Parathyroid adenoma (tissue), 2 donors: ENCODE measurements at regions not wholly inside any gene's neighbourhood (a gene's known extent, or its start where the extent isn't known, plus 50 kb on each side); places are given as distances from the start of the nearest gene placed in this dataset.

Experiments used
- H2AFZ ChIP-seq: fragments of 300-600 bp; sonication (generic); one replicate; pipeline ENCODE4 v1.7.0; 2017; ENCODE audit warnings: antibody characterized with exemption, mild to moderate bottlenecking
- H3K27ac ChIP-seq: fragments of 300-600 bp; sonication (generic); one replicate; pipeline ENCODE4 v1.7.0; 2017
- H3K27me3 ChIP-seq: fragments of 300-600 bp; sonication (generic); one replicate; pipeline ENCODE4 v1.7.0; 2017; ENCODE audit warnings: low read length; ENCODE audit not compliant: control insufficient read depth, insufficient read depth
- H3K36me3 ChIP-seq: fragments of 300-600 bp; sonication (generic); one replicate; pipeline ENCODE4 v1.7.0; 2017; ENCODE audit warnings: low read length; ENCODE audit not compliant: control insufficient read depth, insufficient read depth
- H3K4me1 ChIP-seq: fragments of 300-600 bp; sonication (generic); one replicate; pipeline ENCODE4 v1.7.0; 2017; ENCODE audit warnings: control low read depth
- H3K4me2 ChIP-seq: fragments of 300-600 bp; sonication (generic); one replicate; pipeline ENCODE4 v1.7.0; 2017; ENCODE audit warnings: low read length
- H3K4me3 ChIP-seq: fragments of 300-600 bp; sonication (generic); one replicate; pipeline ENCODE4 v1.7.0; 2017; ENCODE audit warnings: low read depth, low read length
- H3K79me2 ChIP-seq: fragments of 300-600 bp; sonication (generic); one replicate; pipeline ENCODE4 v1.7.0; 2017; ENCODE audit warnings: control low read depth
- H3K9ac ChIP-seq: fragments of 300-600 bp; sonication (generic); one replicate; pipeline ENCODE4 v1.7.0; 2017; ENCODE audit warnings: mild to moderate bottlenecking
- H3K9me3 ChIP-seq: fragments of 300-600 bp; sonication (generic); one replicate; pipeline ENCODE4 v1.7.0; 2017; ENCODE audit warnings: low read length; ENCODE audit not compliant: control insufficient read depth
- TF ChIP-seq, protein P1 (sequence below): fragments of 300-600 bp; sonication (generic); IDR thresholded peaks from one replicate; pipeline ENCODE4 v1.7.0; 2017; ENCODE audit warnings: antibody characterized with exemption, mild to moderate bottlenecking
- donor health status: primary hyperparathyroidism.

DNA sequence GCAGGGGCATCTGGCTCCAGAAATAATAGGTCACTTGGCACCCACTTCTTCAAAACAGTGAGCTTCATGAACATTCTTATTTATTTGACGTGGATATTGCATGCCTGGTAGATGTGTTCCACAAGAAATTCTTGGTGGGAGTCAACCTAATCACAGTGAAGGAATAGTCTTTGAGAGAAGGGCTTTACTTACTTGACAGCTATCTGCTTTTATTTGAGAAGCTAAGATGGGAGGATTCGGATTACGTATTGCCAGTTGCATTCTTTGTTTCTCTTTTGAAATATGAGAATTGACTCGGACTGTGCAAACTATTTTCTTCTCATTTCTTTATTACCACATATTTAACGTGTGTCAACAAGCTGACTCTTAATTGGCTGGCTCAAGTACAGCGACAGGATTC lies 117.2 kb downstream of the FASLG start:
- Histone ChIP-seq H3K27ac (no peak overlapping the region), H3K9me3 (no peaks in the 10 kb centered on the region), H3K27me3 (no peaks in the 10 kb centered on the region), H3K9ac (no peak overlapping the region), H3K4me1 (no peaks in the 10 kb centered on the region), H3K36me3 (no peaks in the 10 kb centered on the region), H3K79me2 (no peaks in the 10 kb centered on the region), H3K4me2 (no peak overlapping the region), H3K4me3 (no peak overlapping the region), H2AFZ (no peak overlapping the region)
- TF ChIP-seq, protein P1, sequence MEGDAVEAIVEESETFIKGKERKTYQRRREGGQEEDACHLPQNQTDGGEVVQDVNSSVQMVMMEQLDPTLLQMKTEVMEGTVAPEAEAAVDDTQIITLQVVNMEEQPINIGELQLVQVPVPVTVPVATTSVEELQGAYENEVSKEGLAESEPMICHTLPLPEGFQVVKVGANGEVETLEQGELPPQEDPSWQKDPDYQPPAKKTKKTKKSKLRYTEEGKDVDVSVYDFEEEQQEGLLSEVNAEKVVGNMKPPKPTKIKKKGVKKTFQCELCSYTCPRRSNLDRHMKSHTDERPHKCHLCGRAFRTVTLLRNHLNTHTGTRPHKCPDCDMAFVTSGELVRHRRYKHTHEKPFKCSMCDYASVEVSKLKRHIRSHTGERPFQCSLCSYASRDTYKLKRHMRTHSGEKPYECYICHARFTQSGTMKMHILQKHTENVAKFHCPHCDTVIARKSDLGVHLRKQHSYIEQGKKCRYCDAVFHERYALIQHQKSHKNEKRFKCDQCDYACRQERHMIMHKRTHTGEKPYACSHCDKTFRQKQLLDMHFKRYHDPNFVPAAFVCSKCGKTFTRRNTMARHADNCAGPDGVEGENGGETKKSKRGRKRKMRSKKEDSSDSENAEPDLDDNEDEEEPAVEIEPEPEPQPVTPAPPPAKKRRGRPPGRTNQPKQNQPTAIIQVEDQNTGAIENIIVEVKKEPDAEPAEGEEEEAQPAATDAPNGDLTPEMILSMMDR: no peak

DNA sequence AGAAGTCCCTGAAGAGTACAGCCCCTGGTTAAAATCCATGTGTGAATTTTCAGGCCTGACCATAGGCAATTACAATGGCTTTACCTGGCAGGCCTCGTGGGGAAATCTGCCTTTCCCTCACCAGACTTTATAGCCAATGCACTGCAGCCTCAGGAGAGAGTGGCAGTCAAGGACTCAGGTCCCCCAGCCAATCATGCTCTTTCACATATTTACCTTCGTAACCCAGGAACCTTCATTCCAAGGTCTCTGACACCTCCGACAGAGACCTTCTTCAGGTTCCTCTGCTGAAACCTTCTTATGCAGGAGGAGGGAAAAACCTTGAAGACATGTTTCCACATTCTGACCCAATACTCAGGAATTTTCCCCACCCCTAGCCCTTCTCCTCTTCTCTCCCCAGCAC lies 118.9 kb downstream of the FASLG start:
- no peak overlapping the region for H3K27ac ChIP-seq
- H3K4me2 ChIP-seq: no peak overlapping the region
- H3K27me3 ChIP-seq: no peaks in the 10 kb centered on the region
- H3K36me3 ChIP-seq: no peaks in the 10 kb centered on the region
- TF ChIP-seq, protein P1: no peak
- H3K4me3 ChIP-seq: no peak overlapping the region
- H3K79me2 ChIP-seq: no peaks in the 10 kb centered on the region
- H3K4me1 ChIP-seq: no peaks in the 10 kb centered on the region
- H3K9me3 ChIP-seq: no peaks in the 10 kb centered on the region
- no peak overlapping the region for H2AFZ ChIP-seq
- H3K9ac ChIP-seq: no peak overlapping the region

DNA sequence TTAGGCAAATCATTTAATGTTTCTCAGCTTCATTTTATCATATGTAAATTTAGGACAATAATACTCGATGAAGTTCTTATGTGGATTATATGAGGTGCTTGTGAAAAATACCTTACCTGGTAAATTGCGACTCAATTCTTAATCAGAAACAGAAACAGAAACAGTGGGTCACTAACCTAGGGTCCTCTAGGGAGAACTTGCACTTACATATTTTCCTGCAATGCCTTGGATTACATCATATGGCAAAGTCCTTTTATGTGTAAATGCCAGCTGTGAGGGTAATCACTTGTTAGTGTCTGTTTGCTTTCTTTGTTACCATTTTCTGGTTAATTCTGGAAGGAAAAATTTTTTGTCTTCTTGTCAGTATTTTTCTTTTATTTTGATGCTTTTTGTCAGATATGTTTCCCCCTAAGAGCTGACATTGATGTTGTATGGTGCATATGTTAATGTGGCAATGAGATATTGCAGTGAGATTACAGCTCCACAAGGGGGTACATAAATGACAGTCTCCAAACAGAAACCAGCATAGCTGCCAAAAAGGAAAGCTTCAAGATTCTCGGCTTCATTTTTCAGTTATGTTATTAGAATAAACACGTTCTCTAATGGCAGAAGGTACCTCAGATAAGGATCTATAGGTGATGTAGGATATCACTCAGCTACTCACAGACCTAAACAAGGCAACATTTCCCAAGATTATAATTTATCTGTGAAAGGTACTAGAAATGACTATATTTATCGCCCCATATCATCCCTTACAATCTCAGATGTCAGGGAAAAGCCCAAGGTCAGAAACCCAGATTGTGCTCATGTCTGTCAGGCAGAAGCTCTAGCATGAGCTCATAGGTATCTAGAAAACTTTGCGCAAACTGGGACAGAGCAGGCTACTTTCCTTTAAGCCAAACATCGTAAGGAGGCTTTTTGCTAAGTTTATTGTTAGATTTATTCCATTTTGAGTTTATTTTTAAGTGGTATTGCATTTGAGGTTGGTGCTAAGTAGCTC lies 119.9 kb downstream of the FASLG start:
- Histone ChIP-seq H3K27me3 (no peaks in the 10 kb centered on the region), H3K9me3 (no peaks in the 10 kb centered on the region), H2AFZ (peak overlapping the region; percentile 38), H3K4me1 (no peaks in the 10 kb centered on the region), H3K36me3 (no peaks in the 10 kb centered on the region), H3K79me2 (no peaks in the 10 kb centered on the region), H3K4me2 (peak overlapping the region; percentile 18), H3K9ac (no peak overlapping the region), H3K27ac (no peak overlapping the region), H3K4me3 (peak overlapping the region; percentile 19)
- TF ChIP-seq, protein P1: no peak

DNA sequence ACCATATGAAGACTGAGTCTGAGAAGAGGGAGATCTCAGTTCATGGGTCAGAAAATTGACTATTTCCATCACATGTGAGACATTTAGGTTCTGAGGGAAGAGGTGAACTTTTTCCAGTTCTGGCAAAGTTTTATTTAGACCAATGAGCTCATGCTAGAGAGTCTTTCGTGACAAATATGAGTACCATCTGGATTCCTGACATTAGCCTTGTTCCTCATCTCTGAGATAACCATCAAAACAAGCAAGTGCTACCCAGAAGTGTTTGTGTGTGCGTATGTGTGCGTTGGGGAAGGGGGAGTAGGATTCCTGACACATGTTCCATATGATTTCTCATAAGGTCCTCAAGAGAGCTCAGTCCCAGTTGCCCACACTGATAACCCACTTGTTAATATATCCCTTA lies 120.6 kb downstream of the FASLG start:
- Histone ChIP-seq H3K4me1 (no peaks in the 10 kb centered on the region), H3K27me3 (no peaks in the 10 kb centered on the region), H3K79me2 (no peaks in the 10 kb centered on the region), H3K27ac (no peak overlapping the region), H3K4me2 (peak overlapping the region; percentile 18), H2AFZ (no peak overlapping the region), H3K9ac (no peak overlapping the region), H3K36me3 (no peaks in the 10 kb centered on the region), H3K9me3 (no peaks in the 10 kb centered on the region), H3K4me3 (no peak overlapping the region)
- TF ChIP-seq, protein P1: no peak
